HEK293 (cell line): ENCODE measurements at regions not wholly inside any gene's neighbourhood (a gene's known extent, or its start where the extent isn't known, plus 50 kb on each side); places are given as distances from the start of the nearest gene placed in this dataset.

ENCODE experiments used
- CTCF ChIA-PET: fragments of 350-600 bp; formaldehyde crosslinking; extraction: SDS; loops from one replicate; lab custom pipeline; 2021; ENCODE audit warnings: antibody characterized with exemption; lab: Yijun Ruan, JAX
- POLR2A ChIA-PET: fragments of 300-600 bp; formaldehyde crosslinking; extraction: SDS; loops from one replicate; lab custom pipeline; 2020; ENCODE audit warnings: antibody characterized with exemption, inconsistent platforms; lab: Yijun Ruan, JAX
- H3K27ac ChIP-seq: fragments of 200-500 bp; sonication (Bioruptor generic); 2 replicates; pipeline ENCODE4 v1.5.1; 2014; ENCODE audit warnings: low read depth, low read length, control low read depth, inconsistent platforms; ENCODE audit errors: extremely low read depth
- H3K36me3 ChIP-seq, 2 experiments: fragments of 200-500 bp in 1 of 2; sonication (Bioruptor generic) in 1 of 2; 1 replicate in 1 of 2; 2 replicates in 1 of 2; pipeline ENCODE4 v1.5.1; 2014 to 2017; ENCODE audit warnings: inconsistent platforms in 2 of 2, low read length in 2 of 2; ENCODE audit not compliant: control insufficient read depth in 2 of 2, insufficient read depth in 1 of 2
- H3K4me1 ChIP-seq: fragments of 200-500 bp; sonication (Bioruptor generic); 2 replicates; pipeline ENCODE4 v1.5.1; 2014; ENCODE audit warnings: mild to moderate bottlenecking, low read length, inconsistent platforms; ENCODE audit not compliant: control insufficient read depth, insufficient read depth
- H3K4me3 ChIP-seq: 2 replicates; pipeline ENCODE4 v1.5.1; 2011; ENCODE audit warnings: low read depth, mild to moderate bottlenecking, control low read depth, low read length, moderate library complexity
- H3K9me3 ChIP-seq: fragments of 200-500 bp; sonication (Bioruptor generic); 2 replicates; pipeline ENCODE4 v1.5.1; 2014; ENCODE audit warnings: low read depth, low read length, inconsistent platforms; ENCODE audit not compliant: control insufficient read depth, insufficient read depth
- GLI2 ChIP-seq: fragments of 450-650 bp; formaldehyde crosslinking; IDR thresholded peaks from 2 replicates; pipeline ENCODE4; 2017; ENCODE audit warnings: missing biosample characterization, missing genetic modification characterization, low read depth, borderline replicate concordance
- GLI4 ChIP-seq: fragments of 450-650 bp; formaldehyde crosslinking; IDR thresholded peaks from 2 replicates; pipeline ENCODE4 v1.5.1; 2016; ENCODE audit warnings: missing biosample characterization, missing genetic modification characterization
- KLF16 ChIP-seq: fragments of 450-650 bp; formaldehyde crosslinking; IDR thresholded peaks from 2 replicates; pipeline ENCODE4 v1.5.1; 2017; ENCODE audit warnings: missing biosample characterization, missing genetic modification characterization
- KLF17 ChIP-seq: fragments of 450-650 bp; formaldehyde crosslinking; IDR thresholded peaks from 2 replicates; pipeline ENCODE4 v1.5.1; 2016; ENCODE audit warnings: missing biosample characterization, missing genetic modification characterization
- PRDM2 ChIP-seq: fragments of 450-650 bp; formaldehyde crosslinking; IDR thresholded peaks from 2 replicates; pipeline ENCODE4 v1.5.1; 2016; ENCODE audit warnings: missing biosample characterization, missing genetic modification characterization, borderline replicate concordance
- PRDM4 ChIP-seq: fragments of 450-650 bp; formaldehyde crosslinking; IDR thresholded peaks from 2 replicates; pipeline ENCODE4 v1.5.1; 2017; ENCODE audit warnings: missing biosample characterization, missing genetic modification characterization
- TSHZ1 ChIP-seq: fragments of 450-650 bp; formaldehyde crosslinking; IDR thresholded peaks from 2 replicates; pipeline ENCODE4 v1.5.1; 2016; ENCODE audit warnings: missing biosample characterization, missing genetic modification characterization, borderline replicate concordance
- ZBTB44 ChIP-seq: fragments of 450-650 bp; IDR thresholded peaks from 2 replicates; pipeline ENCODE4 v1.5.1; 2018; ENCODE audit warnings: missing biosample characterization, mild to moderate bottlenecking, missing genetic modification characterization
- ZFHX2 ChIP-seq: fragments of 450-650 bp; formaldehyde crosslinking; conservative IDR thresholded peaks from 2 replicates; pipeline ENCODE4 v1.5.1; 2016; ENCODE audit warnings: missing biosample characterization, missing genetic modification characterization
- ZFP3 ChIP-seq: fragments of 450-650 bp; formaldehyde crosslinking; IDR thresholded peaks from 2 replicates; pipeline ENCODE4 v1.5.1; 2016; ENCODE audit warnings: low read depth, missing biosample characterization, missing genetic modification characterization
- ZNF292 ChIP-seq: fragments of 450-650 bp; formaldehyde crosslinking; IDR thresholded peaks from 2 replicates; pipeline ENCODE4 v1.5.1; 2016; ENCODE audit warnings: low read depth, missing biosample characterization, missing genetic modification characterization, borderline replicate concordance
- ZNF362 ChIP-seq: fragments of 450-650 bp; formaldehyde crosslinking; IDR thresholded peaks from 2 replicates; pipeline ENCODE4 v1.5.1; 2016; ENCODE audit warnings: missing biosample characterization, missing genetic modification characterization
- ZNF555 ChIP-seq: fragments of 450-650 bp; formaldehyde crosslinking; conservative IDR thresholded peaks from 2 replicates; pipeline ENCODE4 v1.5.1; 2017; ENCODE audit warnings: missing biosample characterization, mild to moderate bottlenecking, missing genetic modification characterization, inconsistent platforms
- ZNF560 ChIP-seq: fragments of 450-650 bp; formaldehyde crosslinking; IDR thresholded peaks from 2 replicates; pipeline ENCODE4 v1.5.1; 2017; ENCODE audit warnings: missing biosample characterization, missing genetic modification characterization, borderline replicate concordance
- ZNF580 ChIP-seq: fragments of 450-650 bp; formaldehyde crosslinking; IDR thresholded peaks from 2 replicates; pipeline ENCODE4 v1.5.1; 2016; ENCODE audit warnings: missing biosample characterization, missing genetic modification characterization

- TF ChIP-seq ZNF560 (tag by site-specific recombination) (no peak), KLF17 (no peak), GLI2 (no peak), GLI4 (no peak)
Measured at GRCh38 chr2:3034856-3035255, 342.8 kb downstream of the EIPR1 start (continued).

- Histone ChIP-seq H3K27ac (no peak overlapping the region), H3K9me3 (no peaks in the 10 kb centered on the region; the same call in 1 of the 2 replicates), H3K36me3 (no peaks in the 10 kb centered on the region), H3K4me1 (no peaks in the 10 kb centered on the region), H3K4me3 (no peak overlapping the region)
- POLR2A ChIA-PET = no interaction called here
- no peak for TF ChIP-seq ZFHX2 (tag by site-specific recombination)
- TF ChIP-seq ZFP3 (tag by site-specific recombination) = no peak
- no peak for TF ChIP-seq ZNF292 (tag by site-specific recombination)
- TF ChIP-seq ZNF362 (tag by site-specific recombination) = no peak
- CTCF ChIA-PET = interaction anchor here (0.6 kb wide), 1 partner anchor 190 kb away, joined by 4 read pairs; no protein-coding TSS in a partner anchor
Measured at GRCh38 chr2:3034396-3034795, 343.2 kb downstream of the EIPR1 start.

- Histone ChIP-seq H3K27ac (no peak overlapping the region), H3K9me3 (no peaks in the 10 kb centered on the region; the same call in 1 of the 2 replicates), H3K36me3 (no peaks in the 10 kb centered on the region), H3K4me1 (no peaks in the 10 kb centered on the region), H3K4me3 (no peak overlapping the region)
- ChIA-PET POLR2A (no interaction called here), CTCF (no interaction called here)
- TF ChIP-seq TSHZ1 = no peak
- TF ChIP-seq PRDM2 (tag by site-specific recombination) = no peak
- no peak for TF ChIP-seq ZNF580
- TF ChIP-seq ZBTB44 (tag by site-specific recombination) = no peak
- TF ChIP-seq PRDM4 = no peak
- TF ChIP-seq ZNF555 (tag by site-specific recombination) = no peak
- no peak for TF ChIP-seq KLF16 (tag by site-specific recombination)
Measured at GRCh38 chr2:3033315-3033714, 344.3 kb downstream of the EIPR1 start.
